Ishikawa (cell line): ENCODE measurements at regions not wholly inside any gene's neighbourhood (a gene's known extent, or its start where the extent isn't known, plus 50 kb on each side); places are given as distances from the start of the nearest gene placed in this dataset.

Source experiments
- CEBPB ChIP-seq: IDR thresholded peaks from 2 replicates; pipeline ENCODE4 v1.6.1; 2012
- CREB1 ChIP-seq: IDR thresholded peaks from 2 replicates; pipeline ENCODE4 v1.6.1; 2012; ENCODE audit warnings: low read depth
- EGR1 ChIP-seq: IDR thresholded peaks from 2 replicates; pipeline ENCODE4 v1.6.1; 2012
- EP300 ChIP-seq: IDR thresholded peaks from 2 replicates; pipeline ENCODE4 v1.6.1; 2012; ENCODE audit warnings: borderline replicate concordance
- FOXM1 ChIP-seq: IDR thresholded peaks from 2 replicates; pipeline ENCODE4 v1.6.1; 2012; ENCODE audit warnings: low read depth, borderline replicate concordance
- TCF12 ChIP-seq: IDR thresholded peaks from 2 replicates; pipeline ENCODE4 v1.6.1; 2012; ENCODE audit warnings: low read depth
- YY1 ChIP-seq: IDR thresholded peaks from 2 replicates; pipeline ENCODE4 v1.6.1; 2012; ENCODE audit warnings: low read depth
- TF ChIP-seq, protein P1 (sequence below): IDR thresholded peaks from 2 replicates; pipeline ENCODE4 v1.6.1; 2012
- TF ChIP-seq, protein P2 (sequence below): IDR thresholded peaks from 2 replicates; pipeline ENCODE4 v1.6.1; 2012; ENCODE audit warnings: low read depth, mild to moderate bottlenecking
- TF ChIP-seq, protein P3 (sequence below): IDR thresholded peaks from 2 replicates; pipeline ENCODE4 v1.6.1; 2012

DNA sequence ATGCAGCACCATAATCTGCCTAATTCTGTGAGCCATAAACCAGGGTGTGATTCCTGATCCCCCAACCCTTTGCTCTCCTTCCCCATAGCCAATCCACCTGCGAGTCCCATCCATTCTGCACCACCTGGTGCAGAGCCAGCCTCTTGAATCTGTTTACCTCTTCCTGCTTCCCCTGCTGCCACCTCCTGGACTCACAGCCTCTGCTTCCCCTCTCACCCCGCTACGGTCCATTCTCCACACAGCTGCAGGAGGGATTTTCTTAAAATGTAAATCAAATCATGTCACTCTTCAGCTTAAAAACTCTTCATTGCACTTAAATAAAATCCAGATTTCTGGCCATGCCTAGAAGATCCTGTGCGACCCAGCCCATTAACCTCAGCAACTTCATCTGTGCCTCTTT lies 186.7 kb downstream of the FOXD2 start:
- TF ChIP-seq, protein P1, sequence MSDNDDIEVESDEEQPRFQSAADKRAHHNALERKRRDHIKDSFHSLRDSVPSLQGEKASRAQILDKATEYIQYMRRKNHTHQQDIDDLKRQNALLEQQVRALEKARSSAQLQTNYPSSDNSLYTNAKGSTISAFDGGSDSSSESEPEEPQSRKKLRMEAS: no peak
- TF ChIP-seq CREB1: no peak
- TF ChIP-seq CEBPB: no peak
- TF ChIP-seq FOXM1: no peak
- TF ChIP-seq, protein P2, sequence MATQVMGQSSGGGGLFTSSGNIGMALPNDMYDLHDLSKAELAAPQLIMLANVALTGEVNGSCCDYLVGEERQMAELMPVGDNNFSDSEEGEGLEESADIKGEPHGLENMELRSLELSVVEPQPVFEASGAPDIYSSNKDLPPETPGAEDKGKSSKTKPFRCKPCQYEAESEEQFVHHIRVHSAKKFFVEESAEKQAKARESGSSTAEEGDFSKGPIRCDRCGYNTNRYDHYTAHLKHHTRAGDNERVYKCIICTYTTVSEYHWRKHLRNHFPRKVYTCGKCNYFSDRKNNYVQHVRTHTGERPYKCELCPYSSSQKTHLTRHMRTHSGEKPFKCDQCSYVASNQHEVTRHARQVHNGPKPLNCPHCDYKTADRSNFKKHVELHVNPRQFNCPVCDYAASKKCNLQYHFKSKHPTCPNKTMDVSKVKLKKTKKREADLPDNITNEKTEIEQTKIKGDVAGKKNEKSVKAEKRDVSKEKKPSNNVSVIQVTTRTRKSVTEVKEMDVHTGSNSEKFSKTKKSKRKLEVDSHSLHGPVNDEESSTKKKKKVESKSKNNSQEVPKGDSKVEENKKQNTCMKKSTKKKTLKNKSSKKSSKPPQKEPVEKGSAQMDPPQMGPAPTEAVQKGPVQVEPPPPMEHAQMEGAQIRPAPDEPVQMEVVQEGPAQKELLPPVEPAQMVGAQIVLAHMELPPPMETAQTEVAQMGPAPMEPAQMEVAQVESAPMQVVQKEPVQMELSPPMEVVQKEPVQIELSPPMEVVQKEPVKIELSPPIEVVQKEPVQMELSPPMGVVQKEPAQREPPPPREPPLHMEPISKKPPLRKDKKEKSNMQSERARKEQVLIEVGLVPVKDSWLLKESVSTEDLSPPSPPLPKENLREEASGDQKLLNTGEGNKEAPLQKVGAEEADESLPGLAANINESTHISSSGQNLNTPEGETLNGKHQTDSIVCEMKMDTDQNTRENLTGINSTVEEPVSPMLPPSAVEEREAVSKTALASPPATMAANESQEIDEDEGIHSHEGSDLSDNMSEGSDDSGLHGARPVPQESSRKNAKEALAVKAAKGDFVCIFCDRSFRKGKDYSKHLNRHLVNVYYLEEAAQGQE: no peak
- no peak for TF ChIP-seq TCF12
- no peak for TF ChIP-seq EP300
- TF ChIP-seq YY1: no peak
- TF ChIP-seq, protein P3, sequence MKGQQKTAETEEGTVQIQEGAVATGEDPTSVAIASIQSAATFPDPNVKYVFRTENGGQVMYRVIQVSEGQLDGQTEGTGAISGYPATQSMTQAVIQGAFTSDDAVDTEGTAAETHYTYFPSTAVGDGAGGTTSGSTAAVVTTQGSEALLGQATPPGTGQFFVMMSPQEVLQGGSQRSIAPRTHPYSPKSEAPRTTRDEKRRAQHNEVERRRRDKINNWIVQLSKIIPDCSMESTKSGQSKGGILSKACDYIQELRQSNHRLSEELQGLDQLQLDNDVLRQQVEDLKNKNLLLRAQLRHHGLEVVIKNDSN: no peak
- no peak for TF ChIP-seq EGR1
